Stomach (tissue), 4 donors: ENCODE measurements at regions not wholly inside any gene's neighbourhood (a gene's known extent, or its start where the extent isn't known, plus 50 kb on each side); places are given as distances from the start of the nearest gene placed in this dataset.

Source experiments
- EP300 ChIP-seq: sonication (generic); formaldehyde crosslinking; IDR thresholded peaks from one replicate; pipeline ENCODE4 v1.6.1; 2017; ENCODE audit warnings: antibody characterized with exemption
- POLR2A ChIP-seq, 4 donors: fragments of 450-650 bp; IDR thresholded peaks; one replicate each; pipeline ENCODE4 v1.6.1; 2016; ENCODE audit warnings: antibody characterized with exemption in 4 of 4, control low read depth in 2 of 4, mild to moderate bottlenecking in 1 of 4, moderate library complexity in 1 of 4
- POLR2AphosphoS5 ChIP-seq, 3 donors: sonication (generic); formaldehyde crosslinking; IDR thresholded peaks; one replicate each; pipeline ENCODE4 v1.6.1; 2016; ENCODE audit warnings: antibody characterized with exemption in 3 of 3
- TF ChIP-seq, protein P1 (sequence below), 7 experiments: fragments of 450-650 bp in 4 of 7; fragments of 200-600 bp in 3 of 7; sonication (generic) in 3 of 7; IDR thresholded peaks; one replicate each; pipeline ENCODE4 v1.5.1; 2016 to 2019; ENCODE audit warnings: antibody characterized with exemption in 7 of 7, control low read depth in 2 of 7, mild to moderate bottlenecking in 1 of 7

DNA sequence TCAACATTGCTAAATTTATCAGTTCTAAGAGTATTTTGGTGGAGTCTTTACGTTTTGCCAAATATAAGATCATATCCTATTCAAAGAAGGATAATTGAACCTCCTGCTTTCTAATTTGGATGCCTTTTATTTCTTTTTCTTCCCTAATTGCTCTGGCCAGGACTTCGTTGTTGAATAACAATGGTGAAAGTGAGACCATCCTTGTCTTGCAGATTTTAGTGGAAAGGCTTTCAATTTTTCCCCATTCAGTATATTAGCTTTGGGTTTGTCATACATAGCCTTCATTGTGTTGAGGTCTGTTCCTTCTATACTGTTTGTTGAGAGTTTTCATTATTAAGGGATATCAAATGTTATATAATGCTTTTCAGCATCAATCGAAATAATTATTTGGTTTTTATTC lies 1974.2 kb upstream of the ACO1 start:
- TF ChIP-seq, protein P1, sequence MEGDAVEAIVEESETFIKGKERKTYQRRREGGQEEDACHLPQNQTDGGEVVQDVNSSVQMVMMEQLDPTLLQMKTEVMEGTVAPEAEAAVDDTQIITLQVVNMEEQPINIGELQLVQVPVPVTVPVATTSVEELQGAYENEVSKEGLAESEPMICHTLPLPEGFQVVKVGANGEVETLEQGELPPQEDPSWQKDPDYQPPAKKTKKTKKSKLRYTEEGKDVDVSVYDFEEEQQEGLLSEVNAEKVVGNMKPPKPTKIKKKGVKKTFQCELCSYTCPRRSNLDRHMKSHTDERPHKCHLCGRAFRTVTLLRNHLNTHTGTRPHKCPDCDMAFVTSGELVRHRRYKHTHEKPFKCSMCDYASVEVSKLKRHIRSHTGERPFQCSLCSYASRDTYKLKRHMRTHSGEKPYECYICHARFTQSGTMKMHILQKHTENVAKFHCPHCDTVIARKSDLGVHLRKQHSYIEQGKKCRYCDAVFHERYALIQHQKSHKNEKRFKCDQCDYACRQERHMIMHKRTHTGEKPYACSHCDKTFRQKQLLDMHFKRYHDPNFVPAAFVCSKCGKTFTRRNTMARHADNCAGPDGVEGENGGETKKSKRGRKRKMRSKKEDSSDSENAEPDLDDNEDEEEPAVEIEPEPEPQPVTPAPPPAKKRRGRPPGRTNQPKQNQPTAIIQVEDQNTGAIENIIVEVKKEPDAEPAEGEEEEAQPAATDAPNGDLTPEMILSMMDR (IDR thresholded peaks at IDR 0.05), result no peak
- no peak for TF ChIP-seq POLR2A (IDR thresholded peaks at IDR 0.05)
- TF ChIP-seq POLR2AphosphoS5 (IDR thresholded peaks at IDR 0.05), result no peak
- TF ChIP-seq EP300, result no peak
